Vagina (tissue), 2 donors: ENCODE measurements at regions not wholly inside any gene's neighbourhood (a gene's known extent, or its start where the extent isn't known, plus 50 kb on each side); places are given as distances from the start of the nearest gene placed in this dataset.

Source experiments
- DNase-seq, 2 donors: peaks; one replicate each; pipeline ENCODE4 v3.0.0-alpha.2; 2017; ENCODE audit errors: extremely low spot score in 2 of 2
- H3K27ac ChIP-seq: fragments of 200-600 bp; sonication (generic); one replicate; pipeline ENCODE4 v1.5.1; 2019
- H3K27me3 ChIP-seq: fragments of 200-600 bp; sonication (generic); one replicate; pipeline ENCODE4 v1.5.1; 2019
- H3K36me3 ChIP-seq, 2 donors: fragments of 200-600 bp; sonication (generic); one replicate each; pipeline ENCODE4 v1.5.1; 2017 to 2019
- H3K4me1 ChIP-seq: fragments of 200-600 bp; sonication (generic); one replicate; pipeline ENCODE4 v1.5.1; 2019
- H3K4me3 ChIP-seq, 2 donors: fragments of 200-600 bp; sonication (generic); 1 replicate in 1 of 2; 2 replicates in 1 of 2; pipeline ENCODE4 v1.5.1; 2016 to 2019
- H3K9me3 ChIP-seq: fragments of 200-600 bp; sonication (generic); one replicate; pipeline ENCODE4 v1.5.1; 2019
- POLR2A ChIP-seq, 2 donors: fragments of 450-650 bp; IDR thresholded peaks; one replicate each; pipeline ENCODE4 v1.6.1; 2017; ENCODE audit warnings: antibody characterized with exemption in 2 of 2, mild to moderate bottlenecking in 2 of 2, moderate library complexity in 2 of 2
- POLR2AphosphoS5 ChIP-seq, 2 donors: sonication (generic); formaldehyde crosslinking; IDR thresholded peaks; one replicate each; pipeline ENCODE4 v1.9.0; 2017; ENCODE audit warnings: antibody characterized with exemption in 2 of 2, mild to moderate bottlenecking in 2 of 2, low read depth in 1 of 2; ENCODE audit not compliant: insufficient read depth in 1 of 2
- intact Hi-C: fragments of 100-400 bp; cut with DNase I; formaldehyde crosslinking; loops from one replicate; pipeline ENCODE4 v1.15.1; 2023
- TF ChIP-seq, protein P1 (sequence below), 3 experiments: fragments of 450-650 bp in 2 of 3; fragments of 200-600 bp in 1 of 3; sonication (generic) in 1 of 3; IDR thresholded peaks; one replicate each; pipeline ENCODE4 v1.5.1; 2017 to 2019; ENCODE audit warnings: antibody characterized with exemption in 3 of 3, mild to moderate bottlenecking in 2 of 3, moderate library complexity in 2 of 3

DNA sequence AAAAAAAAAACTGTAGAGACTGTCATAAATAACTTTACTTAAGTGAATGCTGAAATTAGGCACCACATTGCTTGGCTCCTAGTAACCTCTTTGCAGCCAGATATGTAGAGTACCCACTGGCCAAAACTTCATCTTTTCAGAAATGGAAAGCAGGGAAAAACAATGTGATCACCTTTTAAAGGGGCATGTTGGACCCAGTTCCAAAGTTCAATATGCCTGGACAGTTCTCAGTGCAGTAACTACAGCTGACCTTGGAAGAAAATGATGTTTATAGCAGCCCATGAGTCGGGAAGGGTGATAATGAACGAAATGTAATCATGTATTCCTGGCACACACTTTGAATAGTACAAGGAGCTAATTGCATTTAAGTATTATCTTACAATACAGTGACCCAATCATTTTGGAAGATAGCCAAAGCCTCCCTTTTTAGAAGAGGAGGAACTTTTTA, 93.6 kb upstream of the TAB2 start:
- intact Hi-C loops = no loop called here
- no peaks in the 10 kb centered on the region for H3K4me1 ChIP-seq
- H3K9me3 ChIP-seq = no peaks in the 10 kb centered on the region
- no peaks in the 10 kb centered on the region for H3K27me3 ChIP-seq
- DNase-seq = no peak
- H3K36me3 ChIP-seq = no peaks in the 10 kb centered on the region
- no peak overlapping the region for H3K4me3 ChIP-seq
- TF ChIP-seq, protein P1, sequence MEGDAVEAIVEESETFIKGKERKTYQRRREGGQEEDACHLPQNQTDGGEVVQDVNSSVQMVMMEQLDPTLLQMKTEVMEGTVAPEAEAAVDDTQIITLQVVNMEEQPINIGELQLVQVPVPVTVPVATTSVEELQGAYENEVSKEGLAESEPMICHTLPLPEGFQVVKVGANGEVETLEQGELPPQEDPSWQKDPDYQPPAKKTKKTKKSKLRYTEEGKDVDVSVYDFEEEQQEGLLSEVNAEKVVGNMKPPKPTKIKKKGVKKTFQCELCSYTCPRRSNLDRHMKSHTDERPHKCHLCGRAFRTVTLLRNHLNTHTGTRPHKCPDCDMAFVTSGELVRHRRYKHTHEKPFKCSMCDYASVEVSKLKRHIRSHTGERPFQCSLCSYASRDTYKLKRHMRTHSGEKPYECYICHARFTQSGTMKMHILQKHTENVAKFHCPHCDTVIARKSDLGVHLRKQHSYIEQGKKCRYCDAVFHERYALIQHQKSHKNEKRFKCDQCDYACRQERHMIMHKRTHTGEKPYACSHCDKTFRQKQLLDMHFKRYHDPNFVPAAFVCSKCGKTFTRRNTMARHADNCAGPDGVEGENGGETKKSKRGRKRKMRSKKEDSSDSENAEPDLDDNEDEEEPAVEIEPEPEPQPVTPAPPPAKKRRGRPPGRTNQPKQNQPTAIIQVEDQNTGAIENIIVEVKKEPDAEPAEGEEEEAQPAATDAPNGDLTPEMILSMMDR (IDR thresholded peaks at IDR 0.05) = no peak
- TF ChIP-seq POLR2A (IDR thresholded peaks at IDR 0.05) (no peak), POLR2AphosphoS5 (IDR thresholded peaks at IDR 0.05; ENCODE audit: insufficient read depth in 1 of 2, low read depth in 1 of 2) (no peak)
- no peak overlapping the region for H3K27ac ChIP-seq

DNA sequence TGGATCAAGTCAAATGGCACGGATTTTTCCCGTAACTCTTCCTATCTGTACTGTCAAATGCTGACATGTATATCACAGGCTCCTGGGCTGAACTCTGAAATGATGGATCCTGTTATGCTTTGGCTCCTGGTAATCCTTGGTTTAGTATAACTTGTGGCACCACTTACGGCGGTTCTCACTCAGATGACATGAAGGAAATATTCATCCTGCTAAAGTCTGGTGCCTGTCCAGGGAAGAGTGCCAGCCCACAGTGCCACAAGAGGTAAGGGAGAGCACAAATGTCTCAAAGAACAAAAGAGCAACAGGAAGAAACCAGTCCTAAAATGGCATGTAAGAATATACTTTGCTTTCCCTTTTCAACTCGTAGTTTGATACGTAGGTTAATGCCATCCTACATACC, 93.1 kb upstream of the TAB2 start:
- Histone ChIP-seq H3K4me1 (no peaks in the 10 kb centered on the region), H3K4me3 (no peak overlapping the region), H3K27ac (no peak overlapping the region), H3K9me3 (no peaks in the 10 kb centered on the region), H3K36me3 (no peaks in the 10 kb centered on the region), H3K27me3 (no peaks in the 10 kb centered on the region)
- no peak for DNase-seq
- TF ChIP-seq POLR2A (IDR thresholded peaks at IDR 0.05) = no peak
- TF ChIP-seq, protein P1 (IDR thresholded peaks at IDR 0.05) = no peak
- TF ChIP-seq POLR2AphosphoS5 (IDR thresholded peaks at IDR 0.05; ENCODE audit: insufficient read depth in 1 of 2, low read depth in 1 of 2) = no peak
- intact Hi-C loops = no loop called here

DNA sequence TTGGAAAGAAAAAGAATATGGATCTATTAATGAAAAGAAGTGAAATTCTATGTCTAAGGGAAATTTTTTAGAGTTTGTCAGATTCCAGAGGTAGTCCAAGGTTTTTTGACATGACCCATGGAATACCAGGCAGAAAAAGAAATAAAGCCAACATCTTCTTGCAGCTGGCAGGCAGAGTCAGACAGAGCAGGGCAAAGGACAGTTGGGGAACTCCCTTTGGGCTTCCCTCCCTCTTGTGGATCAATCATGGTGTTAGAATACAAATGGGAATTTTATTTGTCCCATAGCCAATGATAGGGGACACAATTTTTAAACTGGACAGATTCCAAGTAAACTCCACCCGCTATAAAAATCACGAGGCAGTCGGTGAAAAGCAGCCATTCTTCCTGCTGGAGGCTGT, 92.1 kb upstream of the TAB2 start:
- Histone ChIP-seq H3K27ac (no peak overlapping the region), H3K27me3 (no peaks in the 10 kb centered on the region), H3K36me3 (no peaks in the 10 kb centered on the region), H3K4me1 (no peaks in the 10 kb centered on the region), H3K9me3 (no peaks in the 10 kb centered on the region), H3K4me3 (no peak overlapping the region)
- intact Hi-C loops = no loop called here
- TF ChIP-seq POLR2AphosphoS5 (IDR thresholded peaks at IDR 0.05; ENCODE audit: insufficient read depth in 1 of 2, low read depth in 1 of 2) = no peak
- no peak for TF ChIP-seq POLR2A (IDR thresholded peaks at IDR 0.05)
- TF ChIP-seq, protein P1 (IDR thresholded peaks at IDR 0.05) = no peak
- DNase-seq = no peak

DNA sequence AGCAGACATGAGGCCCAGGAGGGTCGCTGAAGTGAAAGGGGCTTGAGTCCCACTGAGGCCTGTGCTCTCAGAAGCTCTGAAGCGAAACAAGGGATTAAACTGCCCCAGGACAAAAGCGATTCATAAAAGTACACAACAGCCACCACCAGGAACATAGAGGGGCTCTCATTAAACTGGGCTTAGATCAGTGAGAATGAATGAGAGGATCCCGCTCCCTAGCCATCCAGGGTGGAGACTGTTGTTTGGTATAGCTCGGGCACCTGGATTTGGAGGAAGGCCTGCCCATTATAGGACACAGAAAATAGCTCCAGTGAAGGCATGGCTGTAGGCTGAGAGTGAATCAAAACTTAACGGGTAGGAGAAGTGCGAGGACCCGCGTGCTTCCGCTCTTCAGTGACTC, 91.6 kb upstream of the TAB2 start:
- Histone ChIP-seq H3K27ac (no peak overlapping the region), H3K4me1 (no peaks in the 10 kb centered on the region), H3K9me3 (no peaks in the 10 kb centered on the region), H3K27me3 (no peaks in the 10 kb centered on the region), H3K36me3 (no peaks in the 10 kb centered on the region), H3K4me3 (no peak overlapping the region)
- intact Hi-C loops = no loop called here
- DNase-seq = no peak
- TF ChIP-seq POLR2A (IDR thresholded peaks at IDR 0.05) (no peak), POLR2AphosphoS5 (IDR thresholded peaks at IDR 0.05; ENCODE audit: insufficient read depth in 1 of 2, low read depth in 1 of 2) (no peak)
- TF ChIP-seq, protein P1 (IDR thresholded peaks at IDR 0.05) = no peak

DNA sequence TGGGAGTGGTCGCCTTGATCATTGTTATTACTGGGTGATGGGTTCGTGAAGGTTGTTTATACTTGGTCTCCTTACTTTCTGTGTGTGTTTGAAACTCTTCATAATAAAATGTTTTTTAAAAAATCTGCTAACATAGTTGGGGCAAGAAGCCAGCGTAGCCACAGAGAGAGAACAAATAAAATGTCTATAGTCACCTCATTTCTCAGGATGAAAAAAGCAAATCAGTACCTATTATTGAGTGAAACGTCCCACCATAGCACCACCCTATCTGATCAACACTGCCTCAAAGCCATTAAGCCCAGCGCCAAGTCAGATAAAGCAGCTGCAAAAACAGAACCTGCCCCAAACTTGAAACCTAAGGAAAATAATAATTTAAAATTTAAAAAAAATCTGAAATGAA, 89.7 kb upstream of the TAB2 start:
- H3K27me3 ChIP-seq = no peaks in the 10 kb centered on the region
- DNase-seq = no peak
- H3K4me1 ChIP-seq = peaks cover 10% of the 10 kb centered on the region
- intact Hi-C loops = no loop called here
- H3K27ac ChIP-seq = no peak overlapping the region
- H3K4me3 ChIP-seq = no peak overlapping the region
- no peak for TF ChIP-seq POLR2AphosphoS5 (IDR thresholded peaks at IDR 0.05; ENCODE audit: insufficient read depth in 1 of 2, low read depth in 1 of 2)
- no peak for TF ChIP-seq POLR2A (IDR thresholded peaks at IDR 0.05)
- TF ChIP-seq, protein P1 (IDR thresholded peaks at IDR 0.05) = no peak
- no peaks in the 10 kb centered on the region for H3K36me3 ChIP-seq
- no peaks in the 10 kb centered on the region for H3K9me3 ChIP-seq
